GM12801 (cell line): ENCODE measurements at regions not wholly inside any gene's neighbourhood (a gene's known extent, or its start where the extent isn't known, plus 50 kb on each side); places are given as distances from the start of the nearest gene placed in this dataset.

ENCODE experiments used
- CTCF ChIP-seq: IDR thresholded peaks from one replicate; pipeline ENCODE4 v1.5.1; 2011; ENCODE audit warnings: control low read depth; ENCODE audit not compliant: insufficient read length; ENCODE audit errors: extremely low read depth

- TF ChIP-seq CTCF, result no peak
Measured at GRCh38 chr18:8962855-8963635, 139.5 kb upstream of the NDUFV2 start.

- no peak for TF ChIP-seq CTCF
Measured at GRCh38 chr18:8963876-8964275, 138.6 kb upstream of the NDUFV2 start.

GRCh38 chr18:8965398-8965797 lies 137.1 kb upstream of the NDUFV2 start:
- TF ChIP-seq CTCF, result no peak

- TF ChIP-seq CTCF, result no peak
Measured at GRCh38 chr18:8966821-8967220, 135.7 kb upstream of the NDUFV2 start.

GRCh38 chr18:8967573-8967972 lies 134.9 kb upstream of the NDUFV2 start:
- no peak for TF ChIP-seq CTCF

- TF ChIP-seq CTCF, result no peak
Measured at GRCh38 chr18:8969639-8970390, 132.7 kb upstream of the NDUFV2 start.

- no peak for TF ChIP-seq CTCF
Measured at GRCh38 chr18:8970843-8971242, 131.7 kb upstream of the NDUFV2 start.
